ENCODE measurements at regions not wholly inside any gene's neighbourhood (a gene's known extent, or its start where the extent isn't known, plus 50 kb on each side); places are given as distances from the start of the nearest gene placed in this dataset.

GRCh38 chr5:33276628-33276950, 164.2 kb upstream of the TARS1 start:
- DNase-seq (ENCODE audit: extremely low read depth in 1 of 4, low spot score in 3 of 4): no peak
- no peak for FAIRE-seq
- Histone ChIP-seq H3K79me2 (ENCODE audit: control insufficient read depth, insufficient read depth, low read length) (no peaks in the 10 kb centered on the region), H3K27ac (ENCODE audit: extremely low read depth, low read depth, low read length) (no peak overlapping the region), H4K20me1 (replicated peaks; ENCODE audit: control insufficient read depth, insufficient read depth, low read length) (no peaks in the 10 kb centered on the region), H2AFZ (ENCODE audit: low read depth, low read length) (no peak overlapping the region), H3K4me1 (replicated peaks in 1 of 2; ENCODE audit: control insufficient read depth in 2 of 2, insufficient read depth in 2 of 2, low read length in 2 of 2) (no peaks in the 10 kb centered on the region), H3K9ac (ENCODE audit: insufficient read depth in 1 of 2, low read depth in 2 of 2, low read length in 2 of 2) (no peak overlapping the region), H3K4me3 (no peak overlapping the region), H3K4me2 (ENCODE audit: insufficient read depth, low read length) (no peak overlapping the region), H3K9me3 (replicated peaks; ENCODE audit: control insufficient read depth, insufficient read depth, low read depth, low read length) (no peaks in the 10 kb centered on the region), H3K27me3 (ENCODE audit: control insufficient read depth in 2 of 2, insufficient read depth in 2 of 2, low read length in 2 of 2) (no peaks in the 10 kb centered on the region), H3K36me3 (ENCODE audit: control insufficient read depth, insufficient read depth, low read length) (no peaks in the 10 kb centered on the region), H3K9me1 (ENCODE audit: control insufficient read depth, insufficient read depth, low read length) (no peaks in the 10 kb centered on the region)
- POLR2A ChIA-PET: no interaction called here
- CTCF ChIA-PET (ENCODE audit: low intra/inter-chr PET ratio): no interaction called here
- ATAC-seq: no peak
- intact Hi-C loops (cut with micrococcal nuclease): no loop called here
- in situ Hi-C loops (cut with MboI): no loop called here
- BruUV-seq (replicated peaks): no TSS peak
- 7% methylated on average over 2 of the region's 2 CpGs for WGBS (ENCODE audit: insufficient coverage, low coverage, missing lambda C conversion rate)
- TF ChIP-seq CC2D1A (IDR thresholded peaks at IDR 0.05) (no peak), BCLAF1 (IDR thresholded peaks at IDR 0.05; ENCODE audit: borderline replicate concordance in 1 of 2, control insufficient read depth in 1 of 2, low read depth in 2 of 2, low read length in 1 of 2) (no peak), SRSF7 (optimal IDR thresholded peaks at IDR 0.05; ENCODE audit: low read depth, low read length) (no peak), PHB (CRISPR knock-in tag; IDR thresholded peaks at IDR 0.05) (no peak), ETV1 (tag; conservative IDR thresholded peaks at IDR 0.05; ENCODE audit: low read depth) (no peak), RBM22 (IDR thresholded peaks at IDR 0.05; ENCODE audit: low read depth, low read length, poor library complexity, severe bottlenecking) (no peak), CREB3L1 (IDR thresholded peaks at IDR 0.05; ENCODE audit: borderline replicate concordance, low read depth) (no peak), ZNF263 (CRISPR knock-in tag; IDR thresholded peaks at IDR 0.05; ENCODE audit: borderline replicate concordance) (no peak), ZNF584 (CRISPR knock-in tag; IDR thresholded peaks at IDR 0.05; ENCODE audit: low read depth) (no peak), ZNF253 (CRISPR knock-in tag; conservative IDR thresholded peaks at IDR 0.05) (no peak), ILF3 (IDR thresholded peaks at IDR 0.05; ENCODE audit: borderline replicate concordance) (no peak), ZNF24 (IDR thresholded peaks at IDR 0.05) (no peak), DLX4 (CRISPR knock-in tag; IDR thresholded peaks at IDR 0.05) (no peak), MAZ (CRISPR knock-in tag; conservative IDR thresholded peaks at IDR 0.05 in 1 of 2, IDR thresholded peaks at IDR 0.05 in 1 of 2) (no peak), NFATC3 (IDR thresholded peaks at IDR 0.05) (no peak), E2F8 (IDR thresholded peaks at IDR 0.05; ENCODE audit: low read depth, partially characterized antibody) (no peak), SRF (CRISPR knock-in tag; IDR thresholded peaks at IDR 0.05) (no peak)
